ENCODE measurements at regions not wholly inside any gene's neighbourhood (a gene's known extent, or its start where the extent isn't known, plus 50 kb on each side); places are given as distances from the start of the nearest gene placed in this dataset.
A peak's percentile ranks its signal among the peaks of the same experiment; 100 is the strongest.

DNA sequence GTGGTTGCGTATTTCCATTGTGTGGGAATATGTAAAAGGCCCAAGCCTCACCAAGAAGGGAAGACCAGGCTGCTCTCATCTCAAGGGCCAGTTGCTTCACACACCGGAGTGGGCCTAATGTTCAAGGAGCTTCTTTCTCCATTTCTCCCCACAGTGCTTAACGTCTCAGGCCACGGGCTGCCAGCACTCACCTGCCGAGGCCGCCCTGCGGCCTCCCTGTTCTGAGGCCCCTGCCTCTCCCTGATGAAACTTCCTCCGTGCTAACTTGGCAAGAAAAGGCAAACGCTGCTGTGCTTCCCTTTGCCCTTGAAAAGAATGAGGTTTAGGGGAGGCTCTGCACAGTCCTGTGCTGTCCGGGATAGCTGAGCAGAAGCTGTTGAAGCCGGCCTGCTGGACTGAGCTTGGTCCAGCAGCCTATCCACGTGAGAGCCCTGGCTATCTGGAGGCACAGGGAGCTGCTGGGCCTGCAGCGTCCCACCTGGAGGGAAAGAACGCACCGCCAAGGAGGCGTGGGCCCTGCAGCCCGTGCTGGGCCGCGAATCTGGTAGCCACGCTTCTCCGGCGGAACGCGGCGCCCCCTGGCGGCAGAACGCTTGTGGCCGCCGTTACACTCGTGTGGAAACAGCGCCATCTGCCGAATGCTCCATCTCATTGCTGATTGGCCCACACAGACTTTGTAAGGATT is 73.5 kb upstream of the PRSS3 start (continued):
- TF ChIP-seq HNF1A (IDR thresholded peaks at IDR 0.05; ENCODE audit: low read depth) (no peak), HNF1A (CRISPR knock-in tag; IDR thresholded peaks at IDR 0.05; ENCODE audit: borderline replicate concordance) (no peak), ZNF549 (CRISPR knock-in tag; IDR thresholded peaks at IDR 0.05) (no peak), SP1 (IDR thresholded peaks at IDR 0.05) (no peak), SP1 (CRISPR knock-in tag; IDR thresholded peaks at IDR 0.05) (no peak), ZNF580 (CRISPR knock-in tag; IDR thresholded peaks at IDR 0.05; ENCODE audit: borderline replicate concordance, low read depth) (peak; percentile 87; the same call in 1 of the 2 replicates), KDM3A (CRISPR knock-in tag; IDR thresholded peaks at IDR 0.05; ENCODE audit: low read depth) (peak; percentile 92), EED (CRISPR knock-in tag; IDR thresholded peaks at IDR 0.05) (0 out of 2 replicates have a peak, but pooled peaks have one; percentile 29), NFYC (CRISPR knock-in tag; IDR thresholded peaks at IDR 0.05) (peak; percentile 60), SIN3B (IDR thresholded peaks at IDR 0.05; ENCODE audit: low read length) (no peak), PAX8 (CRISPR knock-in tag; IDR thresholded peaks at IDR 0.05; ENCODE audit: borderline replicate concordance) (peak; percentile 38; the same call in 1 of the 2 replicates), ZNF34 (CRISPR knock-in tag; IDR thresholded peaks at IDR 0.05; ENCODE audit: borderline replicate concordance) (no peak), ZNF709 (CRISPR knock-in tag; IDR thresholded peaks at IDR 0.05) (0 out of 2 replicates have a peak, but pooled peaks have one; percentile 38), CBX2 (IDR thresholded peaks at IDR 0.05; ENCODE audit: low read depth, low read length) (no peak), CBX2 (CRISPR knock-in tag; IDR thresholded peaks at IDR 0.05; ENCODE audit: low read depth) (no peak)
- TF ChIP-seq, protein P1, sequence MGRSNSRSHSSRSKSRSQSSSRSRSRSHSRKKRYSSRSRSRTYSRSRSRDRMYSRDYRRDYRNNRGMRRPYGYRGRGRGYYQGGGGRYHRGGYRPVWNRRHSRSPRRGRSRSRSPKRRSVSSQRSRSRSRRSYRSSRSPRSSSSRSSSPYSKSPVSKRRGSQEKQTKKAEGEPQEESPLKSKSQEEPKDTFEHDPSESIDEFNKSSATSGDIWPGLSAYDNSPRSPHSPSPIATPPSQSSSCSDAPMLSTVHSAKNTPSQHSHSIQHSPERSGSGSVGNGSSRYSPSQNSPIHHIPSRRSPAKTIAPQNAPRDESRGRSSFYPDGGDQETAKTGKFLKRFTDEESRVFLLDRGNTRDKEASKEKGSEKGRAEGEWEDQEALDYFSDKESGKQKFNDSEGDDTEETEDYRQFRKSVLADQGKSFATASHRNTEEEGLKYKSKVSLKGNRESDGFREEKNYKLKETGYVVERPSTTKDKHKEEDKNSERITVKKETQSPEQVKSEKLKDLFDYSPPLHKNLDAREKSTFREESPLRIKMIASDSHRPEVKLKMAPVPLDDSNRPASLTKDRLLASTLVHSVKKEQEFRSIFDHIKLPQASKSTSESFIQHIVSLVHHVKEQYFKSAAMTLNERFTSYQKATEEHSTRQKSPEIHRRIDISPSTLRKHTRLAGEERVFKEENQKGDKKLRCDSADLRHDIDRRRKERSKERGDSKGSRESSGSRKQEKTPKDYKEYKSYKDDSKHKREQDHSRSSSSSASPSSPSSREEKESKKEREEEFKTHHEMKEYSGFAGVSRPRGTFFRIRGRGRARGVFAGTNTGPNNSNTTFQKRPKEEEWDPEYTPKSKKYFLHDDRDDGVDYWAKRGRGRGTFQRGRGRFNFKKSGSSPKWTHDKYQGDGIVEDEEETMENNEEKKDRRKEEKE (IDR thresholded peaks at IDR 0.05): no peak
- TF ChIP-seq, protein P2, sequence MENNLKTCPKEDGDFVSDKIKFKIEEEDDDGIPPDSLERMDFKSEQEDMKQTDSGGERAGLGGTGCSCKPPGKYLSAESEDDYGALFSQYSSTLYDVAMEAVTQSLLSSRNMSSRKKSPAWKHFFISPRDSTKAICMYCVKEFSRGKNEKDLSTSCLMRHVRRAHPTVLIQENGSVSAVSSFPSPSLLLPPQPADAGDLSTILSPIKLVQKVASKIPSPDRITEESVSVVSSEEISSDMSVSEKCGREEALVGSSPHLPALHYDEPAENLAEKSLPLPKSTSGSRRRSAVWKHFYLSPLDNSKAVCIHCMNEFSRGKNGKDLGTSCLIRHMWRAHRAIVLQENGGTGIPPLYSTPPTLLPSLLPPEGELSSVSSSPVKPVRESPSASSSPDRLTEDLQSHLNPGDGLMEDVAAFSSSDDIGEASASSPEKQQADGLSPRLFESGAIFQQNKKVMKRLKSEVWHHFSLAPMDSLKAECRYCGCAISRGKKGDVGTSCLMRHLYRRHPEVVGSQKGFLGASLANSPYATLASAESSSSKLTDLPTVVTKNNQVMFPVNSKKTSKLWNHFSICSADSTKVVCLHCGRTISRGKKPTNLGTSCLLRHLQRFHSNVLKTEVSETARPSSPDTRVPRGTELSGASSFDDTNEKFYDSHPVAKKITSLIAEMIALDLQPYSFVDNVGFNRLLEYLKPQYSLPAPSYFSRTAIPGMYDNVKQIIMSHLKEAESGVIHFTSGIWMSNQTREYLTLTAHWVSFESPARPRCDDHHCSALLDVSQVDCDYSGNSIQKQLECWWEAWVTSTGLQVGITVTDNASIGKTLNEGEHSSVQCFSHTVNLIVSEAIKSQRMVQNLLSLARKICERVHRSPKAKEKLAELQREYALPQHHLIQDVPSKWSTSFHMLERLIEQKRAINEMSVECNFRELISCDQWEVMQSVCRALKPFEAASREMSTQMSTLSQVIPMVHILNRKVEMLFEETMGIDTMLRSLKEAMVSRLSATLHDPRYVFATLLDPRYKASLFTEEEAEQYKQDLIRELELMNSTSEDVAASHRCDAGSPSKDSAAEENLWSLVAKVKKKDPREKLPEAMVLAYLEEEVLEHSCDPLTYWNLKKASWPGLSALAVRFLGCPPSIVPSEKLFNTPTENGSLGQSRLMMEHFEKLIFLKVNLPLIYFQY (CRISPR knock-in tag; IDR thresholded peaks at IDR 0.05; ENCODE audit: borderline replicate concordance): peak; percentile 78; the same call in 1 of the 2 replicates

Measured in HepG2 (cell line).